Suprapubic skin (tissue), 4 donors: ENCODE measurements at regions not wholly inside any gene's neighbourhood (a gene's known extent, or its start where the extent isn't known, plus 50 kb on each side); places are given as distances from the start of the nearest gene placed in this dataset.
A peak's percentile ranks its signal among the peaks of the same experiment; 100 is the strongest.

Experiments
- DNase-seq, 2 donors: peaks; one replicate each; pipeline ENCODE4 v3.0.0-alpha.2; 2019; ENCODE audit warnings: low spot score in 2 of 2
- H3K27ac ChIP-seq: fragments of 200-600 bp; sonication (generic); one replicate; pipeline ENCODE4 v1.5.1; 2019
- H3K27me3 ChIP-seq: fragments of 200-600 bp; sonication (generic); one replicate; pipeline ENCODE4 v1.5.1; 2019
- H3K36me3 ChIP-seq: fragments of 200-600 bp; sonication (generic); one replicate; pipeline ENCODE4 v1.5.1; 2019
- H3K4me1 ChIP-seq: fragments of 200-600 bp; sonication (generic); one replicate; pipeline ENCODE4 v1.5.1; 2019
- H3K4me3 ChIP-seq: fragments of 200-600 bp; sonication (generic); one replicate; pipeline ENCODE4 v1.5.1; 2019; ENCODE audit warnings: mild to moderate bottlenecking
- H3K9me3 ChIP-seq: fragments of 200-600 bp; sonication (generic); one replicate; pipeline ENCODE4 v1.5.1; 2019
- EP300 ChIP-seq: sonication (generic); formaldehyde crosslinking; IDR thresholded peaks from one replicate; pipeline ENCODE4 v1.6.1; 2017; ENCODE audit warnings: antibody characterized with exemption
- POLR2A ChIP-seq, 2 donors: fragments of 450-650 bp; IDR thresholded peaks; one replicate each; pipeline ENCODE4 v1.6.1; 2017; ENCODE audit warnings: antibody characterized with exemption in 2 of 2, mild to moderate bottlenecking in 2 of 2, moderate library complexity in 2 of 2
- POLR2AphosphoS5 ChIP-seq, 3 donors: sonication (generic); formaldehyde crosslinking; IDR thresholded peaks; one replicate each; pipeline ENCODE4 v1.6.1; 2017; ENCODE audit warnings: antibody characterized with exemption in 3 of 3
- WGBS: methylation state at CpG from one replicate; pipeline ENCODE4 v1.1.5; 2018; 5-methylcytosine and 5-hydroxymethylcytosine counted together
- TF ChIP-seq, protein P1 (sequence below), 2 donors: fragments of 200-600 bp in 1 of 2; fragments of 450-650 bp in 1 of 2; sonication (generic) in 1 of 2; IDR thresholded peaks; one replicate each; pipeline ENCODE4 v1.5.1; 2016 to 2019; ENCODE audit warnings: antibody characterized with exemption in 2 of 2, mild to moderate bottlenecking in 1 of 2, moderate library complexity in 1 of 2

DNA sequence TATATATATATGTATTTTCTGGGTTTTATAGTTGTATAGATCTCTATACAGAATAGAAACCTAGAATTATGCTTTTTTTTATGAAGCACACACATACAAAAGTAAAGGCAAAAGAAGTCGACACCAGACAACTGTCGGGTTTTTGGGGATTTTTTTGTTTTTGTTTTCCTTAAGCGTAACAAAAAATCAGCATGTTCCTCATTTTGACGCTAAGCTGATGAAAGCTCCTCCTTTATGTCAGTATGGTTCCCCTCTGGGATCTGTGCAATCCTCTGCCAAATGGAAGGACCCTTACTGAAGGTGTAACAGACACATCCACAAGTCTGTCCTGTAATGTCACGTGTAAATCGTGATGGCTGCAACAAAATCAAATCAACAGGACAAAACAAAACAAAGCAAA, 226.2 kb downstream of the RHOU start:
- Histone ChIP-seq H3K4me3 (no peak overlapping the region), H3K36me3 (no peaks in the 10 kb centered on the region), H3K27me3 (no peaks in the 10 kb centered on the region), H3K4me1 (no peaks in the 10 kb centered on the region), H3K27ac (no peak overlapping the region), H3K9me3 (no peaks in the 10 kb centered on the region)
- TF ChIP-seq, protein P1, sequence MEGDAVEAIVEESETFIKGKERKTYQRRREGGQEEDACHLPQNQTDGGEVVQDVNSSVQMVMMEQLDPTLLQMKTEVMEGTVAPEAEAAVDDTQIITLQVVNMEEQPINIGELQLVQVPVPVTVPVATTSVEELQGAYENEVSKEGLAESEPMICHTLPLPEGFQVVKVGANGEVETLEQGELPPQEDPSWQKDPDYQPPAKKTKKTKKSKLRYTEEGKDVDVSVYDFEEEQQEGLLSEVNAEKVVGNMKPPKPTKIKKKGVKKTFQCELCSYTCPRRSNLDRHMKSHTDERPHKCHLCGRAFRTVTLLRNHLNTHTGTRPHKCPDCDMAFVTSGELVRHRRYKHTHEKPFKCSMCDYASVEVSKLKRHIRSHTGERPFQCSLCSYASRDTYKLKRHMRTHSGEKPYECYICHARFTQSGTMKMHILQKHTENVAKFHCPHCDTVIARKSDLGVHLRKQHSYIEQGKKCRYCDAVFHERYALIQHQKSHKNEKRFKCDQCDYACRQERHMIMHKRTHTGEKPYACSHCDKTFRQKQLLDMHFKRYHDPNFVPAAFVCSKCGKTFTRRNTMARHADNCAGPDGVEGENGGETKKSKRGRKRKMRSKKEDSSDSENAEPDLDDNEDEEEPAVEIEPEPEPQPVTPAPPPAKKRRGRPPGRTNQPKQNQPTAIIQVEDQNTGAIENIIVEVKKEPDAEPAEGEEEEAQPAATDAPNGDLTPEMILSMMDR (IDR thresholded peaks at IDR 0.05), result no peak
- no peak for TF ChIP-seq POLR2AphosphoS5 (IDR thresholded peaks at IDR 0.05)
- TF ChIP-seq POLR2A (IDR thresholded peaks at IDR 0.05), result no peak
- TF ChIP-seq EP300, result no peak
- WGBS, result 90% methylated on average over 6 of the region's 6 CpGs
- no peak for DNase-seq

DNA sequence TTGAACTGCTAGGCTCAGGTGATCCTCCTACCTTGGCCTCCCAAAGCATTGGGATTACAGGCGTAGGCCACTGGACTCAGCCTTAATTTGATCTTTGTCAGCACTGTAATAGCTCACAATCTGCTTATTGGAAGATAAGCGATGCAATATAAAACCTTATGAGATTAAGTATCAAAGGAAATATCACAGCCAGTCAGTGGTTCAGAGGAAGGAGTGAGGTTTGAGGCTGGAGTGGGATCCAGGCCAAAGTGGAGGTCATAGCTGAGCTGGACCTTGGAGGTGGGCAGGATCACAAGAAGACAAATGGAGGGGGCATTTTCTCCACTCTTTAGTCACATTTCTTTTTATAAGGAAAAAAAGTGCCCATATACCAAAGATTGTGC, 228.5 kb downstream of the RHOU start:
- WGBS, result 91% methylated on average over 2 of the region's 2 CpGs
- TF ChIP-seq POLR2A (IDR thresholded peaks at IDR 0.05) (no peak), EP300 (no peak), POLR2AphosphoS5 (IDR thresholded peaks at IDR 0.05) (no peak)
- TF ChIP-seq, protein P1 (IDR thresholded peaks at IDR 0.05), result no peak
- H3K4me3 ChIP-seq, result no peak overlapping the region

DNA sequence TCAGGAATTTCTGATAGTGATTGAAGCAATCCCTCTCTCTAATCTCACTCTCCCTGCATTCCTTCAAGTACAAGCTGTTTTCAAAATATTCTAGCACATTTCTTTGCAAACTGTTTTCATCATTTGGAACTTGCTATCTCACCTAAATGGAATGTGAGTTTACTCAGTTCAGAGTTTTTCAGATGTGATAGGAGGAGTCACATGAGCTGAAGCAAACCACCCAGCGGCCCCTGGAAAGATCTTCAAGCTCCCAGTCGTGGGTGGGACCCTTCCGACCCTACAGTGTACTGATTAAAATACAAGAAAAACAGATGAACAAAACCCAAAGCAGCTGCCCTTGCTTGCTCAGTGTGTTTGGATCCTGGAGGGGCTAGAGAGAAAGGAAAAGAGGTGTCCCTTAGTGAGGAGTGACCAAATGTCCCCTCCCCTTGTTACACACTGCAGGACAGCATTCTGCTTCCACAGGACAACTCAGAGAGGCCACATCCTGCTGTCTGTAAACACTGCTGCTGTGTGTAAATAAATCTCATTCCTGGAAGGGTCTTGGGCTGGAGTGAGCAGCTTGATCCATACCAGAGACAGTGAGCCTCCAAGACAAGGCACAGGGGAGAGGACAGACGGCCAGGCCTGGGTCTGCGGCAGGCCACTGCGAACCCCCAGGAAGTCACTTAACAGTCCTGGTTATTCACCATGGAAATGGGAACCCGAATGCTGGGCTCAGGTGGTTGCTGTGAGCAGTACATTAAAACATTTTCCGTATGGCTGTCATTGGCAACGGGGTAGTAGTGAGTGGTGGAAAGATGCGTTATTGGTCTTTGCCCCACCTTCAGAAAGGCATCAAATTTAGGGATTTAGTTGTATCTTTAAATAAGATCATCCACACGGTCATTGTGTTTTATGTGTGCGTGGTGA, 229.2 kb downstream of the RHOU start:
- no peak for TF ChIP-seq POLR2AphosphoS5 (IDR thresholded peaks at IDR 0.05)
- TF ChIP-seq, protein P1 (IDR thresholded peaks at IDR 0.05), result no peak
- no peak for TF ChIP-seq POLR2A (IDR thresholded peaks at IDR 0.05)
- TF ChIP-seq EP300, result no peak
- H3K27me3 ChIP-seq, result no peaks in the 10 kb centered on the region
- H3K27ac ChIP-seq, result peak overlapping the region; percentile 58
- no peaks in the 10 kb centered on the region for H3K9me3 ChIP-seq
- no peaks in the 10 kb centered on the region for H3K36me3 ChIP-seq
- 76% methylated on average over 12 of the region's 12 CpGs for WGBS
- H3K4me1 ChIP-seq, result no peaks in the 10 kb centered on the region
- no peak overlapping the region for H3K4me3 ChIP-seq
- peak in 1 of 2 donors; percentile 82 for DNase-seq

More for the DNA sequence above, 228.5 kb downstream of the RHOU start:
- Histone ChIP-seq H3K27me3 (no peaks in the 10 kb centered on the region), H3K36me3 (no peaks in the 10 kb centered on the region), H3K27ac (peak overlapping the region; percentile 16), H3K4me1 (no peaks in the 10 kb centered on the region), H3K9me3 (no peaks in the 10 kb centered on the region)
- DNase-seq, result peak in 1 of 2 donors; percentile 68

DNA sequence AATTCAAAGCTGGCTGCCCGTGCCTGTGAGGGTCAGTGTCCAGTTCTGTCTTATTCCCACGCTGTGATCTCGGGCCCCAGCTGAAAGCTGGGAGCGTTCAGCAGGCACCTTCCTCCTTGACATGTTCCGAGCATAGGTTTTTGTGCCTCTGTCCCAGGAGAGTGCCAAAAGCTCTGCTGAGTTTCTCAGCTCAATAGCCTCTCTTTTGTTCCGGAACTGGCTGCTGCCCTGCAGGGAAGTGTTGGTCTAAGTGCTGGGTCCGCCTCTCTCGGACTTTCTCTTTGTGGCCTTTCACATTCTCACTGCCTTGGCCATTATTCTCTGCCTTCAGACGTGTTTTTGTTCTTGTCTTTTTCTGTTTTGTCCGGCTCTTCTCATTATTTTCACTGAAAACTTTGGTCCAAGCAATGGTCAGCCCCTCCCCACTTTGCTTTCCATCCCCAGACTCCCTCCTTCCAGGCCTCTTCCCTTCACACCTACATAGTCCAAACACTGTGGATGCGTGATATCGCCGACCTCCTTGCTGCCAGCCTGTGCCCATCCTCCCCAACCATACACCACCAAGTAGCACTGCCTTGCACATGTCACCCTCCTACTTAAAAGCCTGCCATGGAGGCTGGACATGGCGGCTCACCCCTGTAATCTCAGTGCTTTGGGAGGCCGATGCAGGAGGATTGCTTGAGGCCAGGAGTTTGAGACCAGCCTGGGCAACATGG, 233.8 kb downstream of the RHOU start:
- Histone ChIP-seq H3K27me3 (no peaks in the 10 kb centered on the region), H3K4me3 (no peak overlapping the region), H3K27ac (no peak overlapping the region), H3K9me3 (no peaks in the 10 kb centered on the region), H3K4me1 (no peaks in the 10 kb centered on the region), H3K36me3 (no peaks in the 10 kb centered on the region)
- TF ChIP-seq POLR2A (IDR thresholded peaks at IDR 0.05) (no peak), EP300 (no peak), POLR2AphosphoS5 (IDR thresholded peaks at IDR 0.05) (no peak)
- TF ChIP-seq, protein P1 (IDR thresholded peaks at IDR 0.05), result no peak
- no peak for DNase-seq
- WGBS, result 88% methylated on average over 15 of the region's 15 CpGs
